ENCODE measurements at regions not wholly inside any gene's neighbourhood (a gene's known extent, or its start where the extent isn't known, plus 50 kb on each side); places are given as distances from the start of the nearest gene placed in this dataset.

- no peak overlapping the region for H3K27ac ChIP-seq (ENCODE audit: low read length)
- H3K27me3 ChIP-seq (ENCODE audit: control insufficient read depth, insufficient read depth, low read length), result no peaks in the 10 kb centered on the region
- WGBS (ENCODE audit: insufficient coverage, low lambda C conversion rate), result no CpG with 5 or more reads among the region's 7 CpGs
- H3K4me3 ChIP-seq (ENCODE audit: low read length), result no peak overlapping the region
- no peaks in the 10 kb centered on the region for H3K36me3 ChIP-seq (ENCODE audit: control insufficient read depth, insufficient read depth, low read length)
- no peaks in the 10 kb centered on the region for H3K4me1 ChIP-seq (ENCODE audit: control insufficient read depth, insufficient read depth, low read length)
- H3K9me3 ChIP-seq (ENCODE audit: control insufficient read depth, low read depth, low read length), result no peaks in the 10 kb centered on the region
- no peak for DNase-seq
These were observed 407.4 kb upstream of the TNC start for GRCh38 chr9:115525111-115526058.

GRCh38 chr9:115531410-115532125, 413.6 kb upstream of the TNC start:
- no peaks in the 10 kb centered on the region for H3K9me3 ChIP-seq (ENCODE audit: control insufficient read depth, low read depth, low read length)
- H3K27ac ChIP-seq (ENCODE audit: low read length), result no peak overlapping the region
- no peaks in the 10 kb centered on the region for H3K27me3 ChIP-seq (ENCODE audit: control insufficient read depth, insufficient read depth, low read length)
- H3K36me3 ChIP-seq (ENCODE audit: control insufficient read depth, insufficient read depth, low read length), result no peaks in the 10 kb centered on the region
- DNase-seq, result no peak
- H3K4me1 ChIP-seq (ENCODE audit: control insufficient read depth, insufficient read depth, low read length), result no peaks in the 10 kb centered on the region
- no CpG with 5 or more reads among the region's 1 CpG for WGBS (ENCODE audit: insufficient coverage, low lambda C conversion rate)
- no peak overlapping the region for H3K4me3 ChIP-seq (ENCODE audit: low read length)

- no peaks in the 10 kb centered on the region for H3K36me3 ChIP-seq (ENCODE audit: control insufficient read depth, insufficient read depth, low read length)
- DNase-seq, result no peak
- no peaks in the 10 kb centered on the region for H3K9me3 ChIP-seq (ENCODE audit: control insufficient read depth, low read depth, low read length)
- H3K4me1 ChIP-seq (ENCODE audit: control insufficient read depth, insufficient read depth, low read length), result no peaks in the 10 kb centered on the region
- no peaks in the 10 kb centered on the region for H3K27me3 ChIP-seq (ENCODE audit: control insufficient read depth, insufficient read depth, low read length)
- H3K4me3 ChIP-seq (ENCODE audit: low read length), result no peak overlapping the region
- no peak overlapping the region for H3K27ac ChIP-seq (ENCODE audit: low read length)
These were observed 415.6 kb upstream of the TNC start for GRCh38 chr9:115533511-115533910.

- Histone ChIP-seq H3K27me3 (ENCODE audit: control insufficient read depth, insufficient read depth, low read length) (no peaks in the 10 kb centered on the region), H3K9me3 (ENCODE audit: control insufficient read depth, low read depth, low read length) (no peaks in the 10 kb centered on the region), H3K27ac (ENCODE audit: low read length) (no peak overlapping the region), H3K36me3 (ENCODE audit: control insufficient read depth, insufficient read depth, low read length) (no peaks in the 10 kb centered on the region), H3K4me3 (ENCODE audit: low read length) (no peak overlapping the region), H3K4me1 (ENCODE audit: control insufficient read depth, insufficient read depth, low read length) (no peaks in the 10 kb centered on the region)
- WGBS (ENCODE audit: insufficient coverage, low lambda C conversion rate), result no CpG with 5 or more reads among the region's 2 CpGs
- no peak for DNase-seq
These were observed 422.1 kb upstream of the TNC start for GRCh38 chr9:115540091-115540490.

GRCh38 chr9:115543511-115543910, 425.6 kb upstream of the TNC start:
- Histone ChIP-seq H3K27ac (ENCODE audit: low read length) (no peak overlapping the region), H3K9me3 (ENCODE audit: control insufficient read depth, low read depth, low read length) (no peaks in the 10 kb centered on the region), H3K4me3 (ENCODE audit: low read length) (no peak overlapping the region), H3K4me1 (ENCODE audit: control insufficient read depth, insufficient read depth, low read length) (no peaks in the 10 kb centered on the region), H3K27me3 (ENCODE audit: control insufficient read depth, insufficient read depth, low read length) (no peaks in the 10 kb centered on the region), H3K36me3 (ENCODE audit: control insufficient read depth, insufficient read depth, low read length) (no peaks in the 10 kb centered on the region)
- DNase-seq, result no peak
- WGBS (ENCODE audit: insufficient coverage, low lambda C conversion rate), result 80% methylated on average over 1 of the region's 1 CpG

GRCh38 chr9:115548609-115549260, 430.8 kb upstream of the TNC start:
- H3K4me3 ChIP-seq (ENCODE audit: low read length), result no peak overlapping the region
- no peaks in the 10 kb centered on the region for H3K4me1 ChIP-seq (ENCODE audit: control insufficient read depth, insufficient read depth, low read length)
- no peaks in the 10 kb centered on the region for H3K9me3 ChIP-seq (ENCODE audit: control insufficient read depth, low read depth, low read length)
- H3K27me3 ChIP-seq (ENCODE audit: control insufficient read depth, insufficient read depth, low read length), result no peaks in the 10 kb centered on the region
- WGBS (ENCODE audit: insufficient coverage, low lambda C conversion rate), result no CpG with 5 or more reads among the region's 2 CpGs
- no peaks in the 10 kb centered on the region for H3K36me3 ChIP-seq (ENCODE audit: control insufficient read depth, insufficient read depth, low read length)
- no peak overlapping the region for H3K27ac ChIP-seq (ENCODE audit: low read length)
- no peak for DNase-seq

- DNase-seq, result no peak
- H3K4me1 ChIP-seq (ENCODE audit: control insufficient read depth, insufficient read depth, low read length), result no peaks in the 10 kb centered on the region
- H3K9me3 ChIP-seq (ENCODE audit: control insufficient read depth, low read depth, low read length), result no peaks in the 10 kb centered on the region
- H3K27ac ChIP-seq (ENCODE audit: low read length), result no peak overlapping the region
- no CpG with 5 or more reads among the region's 2 CpGs for WGBS (ENCODE audit: insufficient coverage, low lambda C conversion rate)
- H3K4me3 ChIP-seq (ENCODE audit: low read length), result no peak overlapping the region
- H3K27me3 ChIP-seq (ENCODE audit: control insufficient read depth, insufficient read depth, low read length), result no peaks in the 10 kb centered on the region
- H3K36me3 ChIP-seq (ENCODE audit: control insufficient read depth, insufficient read depth, low read length), result no peaks in the 10 kb centered on the region
These were observed 433.4 kb upstream of the TNC start for GRCh38 chr9:115551396-115551795.

GRCh38 chr9:115553060-115553773, 435.3 kb upstream of the TNC start:
- WGBS (ENCODE audit: insufficient coverage, low lambda C conversion rate), result 71% methylated on average over 1 of the region's 2 CpGs
- H3K4me1 ChIP-seq (ENCODE audit: control insufficient read depth, insufficient read depth, low read length), result no peaks in the 10 kb centered on the region
- H3K27ac ChIP-seq (ENCODE audit: low read length), result no peak overlapping the region
- no peak for DNase-seq
- H3K27me3 ChIP-seq (ENCODE audit: control insufficient read depth, insufficient read depth, low read length), result no peaks in the 10 kb centered on the region
- H3K9me3 ChIP-seq (ENCODE audit: control insufficient read depth, low read depth, low read length), result no peaks in the 10 kb centered on the region
- no peak overlapping the region for H3K4me3 ChIP-seq (ENCODE audit: low read length)
- no peaks in the 10 kb centered on the region for H3K36me3 ChIP-seq (ENCODE audit: control insufficient read depth, insufficient read depth, low read length)

GRCh38 chr9:115556432-115556831, 438.5 kb upstream of the TNC start:
- Histone ChIP-seq H3K4me3 (ENCODE audit: low read length) (no peak overlapping the region), H3K27ac (ENCODE audit: low read length) (no peak overlapping the region), H3K27me3 (ENCODE audit: control insufficient read depth, insufficient read depth, low read length) (no peaks in the 10 kb centered on the region), H3K9me3 (ENCODE audit: control insufficient read depth, low read depth, low read length) (no peaks in the 10 kb centered on the region), H3K36me3 (ENCODE audit: control insufficient read depth, insufficient read depth, low read length) (no peaks in the 10 kb centered on the region), H3K4me1 (ENCODE audit: control insufficient read depth, insufficient read depth, low read length) (no peaks in the 10 kb centered on the region)
- DNase-seq, result no peak
- no CpG with 5 or more reads among the region's 1 CpG for WGBS (ENCODE audit: insufficient coverage, low lambda C conversion rate)

GRCh38 chr9:115575147-115575546, 457.2 kb upstream of the TNC start:
- Histone ChIP-seq H3K27me3 (ENCODE audit: control insufficient read depth, insufficient read depth, low read length) (no peaks in the 10 kb centered on the region), H3K4me1 (ENCODE audit: control insufficient read depth, insufficient read depth, low read length) (no peaks in the 10 kb centered on the region), H3K27ac (ENCODE audit: low read length) (no peak overlapping the region), H3K4me3 (ENCODE audit: low read length) (no peak overlapping the region), H3K36me3 (ENCODE audit: control insufficient read depth, insufficient read depth, low read length) (no peaks in the 10 kb centered on the region), H3K9me3 (ENCODE audit: control insufficient read depth, low read depth, low read length) (no peaks in the 10 kb centered on the region)
- WGBS (ENCODE audit: insufficient coverage, low lambda C conversion rate), result 100% methylated on average over 1 of the region's 1 CpG
- DNase-seq, result no peak

All from large intestine (tissue), 3 donors.